Heart left ventricle (tissue), 16 donors: ENCODE measurements at regions not wholly inside any gene's neighbourhood (a gene's known extent, or its start where the extent isn't known, plus 50 kb on each side); places are given as distances from the start of the nearest gene placed in this dataset.
"Not testable (repeated sequence)": the region's sequence is repeated elsewhere in the genome, so short reads cannot be mapped to it uniquely, and the experiment has no call there.

Experiments used
- ATAC-seq, 4 donors: fragments of 200-7000 bp; cut with Tn5 transposase; one replicate each; pipeline ENCODE4 v1.9.1; 2020 to 2022; ENCODE audit warnings: moderate library complexity in 4 of 4, mild to moderate bottlenecking in 3 of 4, moderate number of reproducible peaks in 1 of 4
- DNase-seq, 5 donors: peaks; one replicate each; pipeline ENCODE4 v3.0.0-alpha.2; 2020
- H3K27ac ChIP-seq, 12 donors: fragments of 200-600 bp; sonication (generic) in 4 of 12; one replicate each; pipeline versions ENCODE4 v1.5.0 to v1.8.0; 2016 to 2022; ENCODE audit warnings: mild to moderate bottlenecking in 2 of 12
- H3K27me3 ChIP-seq, 9 donors: fragments of 200-600 bp; sonication (generic) in 2 of 9; one replicate each; pipeline versions ENCODE4 v1.5.1 to v1.8.0; 2016 to 2022; ENCODE audit warnings: mild to moderate bottlenecking in 3 of 9
- H3K36me3 ChIP-seq, 9 donors: fragments of 200-600 bp; sonication (generic) in 2 of 9; one replicate each; pipeline versions ENCODE4 v1.5.0 to v1.8.0; 2018 to 2022; ENCODE audit warnings: mild to moderate bottlenecking in 2 of 9
- H3K4me1 ChIP-seq, 12 donors: fragments of 200-600 bp; sonication (generic) in 4 of 12; one replicate each; pipeline versions ENCODE4 v1.5.0 to v1.8.0; 2016 to 2022; ENCODE audit warnings: mild to moderate bottlenecking in 3 of 12
- H3K4me3 ChIP-seq, 12 donors: fragments of 200-600 bp; sonication (generic) in 4 of 12; one replicate each; pipeline versions ENCODE4 v1.5.0 to v1.8.0; 2017 to 2022; ENCODE audit warnings: mild to moderate bottlenecking in 9 of 12, moderate library complexity in 4 of 12
- H3K9me3 ChIP-seq, 12 donors: fragments of 200-600 bp; sonication (generic) in 4 of 12; one replicate each; pipeline versions ENCODE4 v1.5.0 to v1.8.0; 2016 to 2022; ENCODE audit warnings: mild to moderate bottlenecking in 1 of 12
- CTCF ChIP-seq, 12 donors: fragments of 200-600 bp; sonication (generic) in 4 of 12; IDR thresholded peaks; one replicate each; pipeline versions ENCODE4 v1.5.0 to v1.8.0; 2018 to 2022; ENCODE audit warnings: antibody characterized with exemption in 12 of 12, mild to moderate bottlenecking in 5 of 12
- POLR2A ChIP-seq, 2 donors: fragments of 450-650 bp; IDR thresholded peaks; one replicate each; pipeline ENCODE4 v1.6.1; 2017; ENCODE audit warnings: antibody characterized with exemption in 2 of 2, mild to moderate bottlenecking in 2 of 2, moderate library complexity in 2 of 2
- whole genome bisulfite sequencing, 4 donors: extraction: QIAGEN DNeasy Blood & Tissue Kit in 2 of 4; methylation state at CpG; one replicate each; pipeline versions ENCODE4 v1.1.5 to v1.1.7; 2013 to 2018; 5-methylcytosine and 5-hydroxymethylcytosine counted together
- intact Hi-C, 10 donors: fragments of 100-400 bp; cut with DNase I; formaldehyde crosslinking; loops; one replicate each; pipeline versions ENCODE4 v1.11.1 to v1.14.2; 2022
- donor health status: ischemic (EF 13 %, LVEDD 7.1; RV severe dilation, severe dysfunction).
- donor health status: healthy with polysubstance abuse.
- donor health status: DM: no; HTN: yes; CAD: no.
- donor health status: DM: no; HTN: no; CAD: no.
- donor health status: ischemic (EF 25% LVEDD 6.9; RV normal size, moderate dysfunction).
- donor health status: ischemic (EF 25% LVEDD 5.7; RV mildly dilated, moderate dysfunction).
- donor health status: healthy.
- donor health status: DM: yes; HTN: yes; CAD: no.
- donor health status: ischemic (EF 35%, LVEDD 5.7; RV mildly dilated, moderate dysfunction).
- donor health status: nonischemic (EF 11% LVEDD 7.7; RV severe dilation, severe dysfunction).
- donor health status: DM: yes; HTN: yes; CAD: no.
- donor health status: PGD.
- donor health status: ischemic (EF 29% LVEDD 5.4; RV normal size, mild dysfunction).
- donor health status: nonischemic (EF 23%, LVEDD 6.1; RV moderate dilation, normal function).

- H3K4me3 ChIP-seq = no peak overlapping the region
- intact Hi-C loops = no loop called here
- 89 to 100% (median 91%) methylated on average over 2 of the region's 2 CpGs for WGBS, 4 donors
- H3K27ac ChIP-seq = no peak overlapping the region
- peaks cover 0 to 5% (median 0%) of the 10 kb centered on the region in 12 donors for H3K4me1 ChIP-seq
- no peaks in the 10 kb centered on the region for H3K27me3 ChIP-seq
- TF ChIP-seq CTCF (IDR thresholded peaks at IDR 0.05) (no peak), POLR2A (IDR thresholded peaks at IDR 0.05) (no peak)
- ATAC-seq = no peak
- DNase-seq = no peak
- H3K36me3 ChIP-seq = no peaks in the 10 kb centered on the region
- H3K9me3 ChIP-seq = no peaks in the 10 kb centered on the region
Measured at GRCh38 chr5:32951878-32952277, 240.8 kb downstream of the NPR3 start.

DNA sequence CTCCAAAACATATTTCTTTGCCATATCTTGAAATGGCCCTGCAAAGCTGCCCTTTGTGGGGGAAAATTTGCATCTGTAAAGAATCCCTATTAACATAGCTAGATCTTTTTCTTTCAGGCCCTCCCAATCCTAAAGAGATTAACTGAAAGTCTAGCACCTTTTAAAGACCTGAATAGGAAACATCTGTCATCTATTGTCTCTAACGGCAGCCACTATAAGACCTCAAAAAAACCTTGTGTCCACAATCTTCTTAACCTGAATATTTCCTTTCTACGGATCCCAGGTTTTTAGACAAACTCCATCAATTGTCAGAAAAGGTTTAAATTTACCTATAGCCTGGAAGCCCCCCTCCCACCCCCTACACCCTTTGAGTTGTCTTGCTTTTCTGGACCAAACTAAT, 241.3 kb downstream of the NPR3 start:
- intact Hi-C loops, H3K4me3 ChIP-seq, H3K9me3 ChIP-seq, ATAC-seq, DNase-seq, H3K27ac ChIP-seq, H3K27me3 ChIP-seq, H3K36me3 ChIP-seq, H3K4me1 ChIP-seq: not testable (repeated sequence)
- WGBS, 4 donors = 59 to 77% (median 68%) methylated on average over 2 of the region's 2 CpGs

GRCh38 chr5:32953694-32954093, 242.6 kb downstream of the NPR3 start:
- intact Hi-C loops = no loop called here
- TF ChIP-seq POLR2A (IDR thresholded peaks at IDR 0.05) (no peak), CTCF (IDR thresholded peaks at IDR 0.05) (no peak)
- WGBS, 4 donors = 65 to 76% (median 69%) methylated on average over 1 of the region's 1 CpG
- ATAC-seq (no peak), DNase-seq (no peak)
- Histone ChIP-seq H3K27ac (no peak overlapping the region), H3K36me3 (no peaks in the 10 kb centered on the region), H3K27me3 (no peaks in the 10 kb centered on the region), H3K9me3 (no peaks in the 10 kb centered on the region), H3K4me3 (no peak overlapping the region), H3K4me1 (peaks cover 0 to 5% (median 0%) of the 10 kb centered on the region in 12 donors)

DNA sequence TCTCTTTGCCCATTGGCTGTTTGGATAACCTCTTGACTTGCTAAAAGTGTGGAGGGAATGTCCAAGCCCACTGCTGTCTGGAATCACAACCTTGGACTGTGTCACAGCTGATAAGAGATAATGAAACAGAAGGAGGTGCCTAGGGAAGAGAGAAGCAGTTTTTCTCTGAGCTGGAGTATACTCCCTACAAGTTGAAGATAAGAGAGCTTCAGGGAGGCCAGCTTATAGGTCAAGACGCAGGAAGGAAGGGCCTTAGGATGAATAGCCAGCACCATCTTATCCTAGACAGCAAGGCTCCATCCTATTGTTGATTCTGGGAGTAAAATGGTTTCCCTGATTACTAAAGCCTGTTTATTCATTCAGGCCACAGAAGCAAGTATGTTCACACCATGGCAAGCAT, 244.7 kb downstream of the NPR3 start:
- TF ChIP-seq CTCF (IDR thresholded peaks at IDR 0.05) = no peak
- TF ChIP-seq POLR2A (IDR thresholded peaks at IDR 0.05) = no peak
- no peak for DNase-seq
- H3K27ac ChIP-seq = no peak overlapping the region
- no peaks in the 10 kb centered on the region for H3K9me3 ChIP-seq
- no peaks in the 10 kb centered on the region for H3K36me3 ChIP-seq
- H3K4me1 ChIP-seq = peaks cover 0 to under 1% (median 0%) of the 10 kb centered on the region in 12 donors
- intact Hi-C loops = no loop called here
- no peak overlapping the region for H3K4me3 ChIP-seq
- H3K27me3 ChIP-seq = no peaks in the 10 kb centered on the region
- WGBS, 4 donors = 22 to 33% (median 27%) methylated on average over 1 of the region's 1 CpG
- peak in 2 of 4 donors; percentile 28 to 48 for ATAC-seq

GRCh38 chr5:32960340-32961058, 249.4 kb downstream of the NPR3 start:
- H3K27ac ChIP-seq = no peak overlapping the region
- WGBS, 4 donors = 58 to 81% (median 69%) methylated on average over 2 of the region's 2 CpGs
- no peaks in the 10 kb centered on the region for H3K27me3 ChIP-seq
- no peak overlapping the region for H3K4me3 ChIP-seq
- H3K36me3 ChIP-seq = no peaks in the 10 kb centered on the region
- no peak for DNase-seq
- no peaks in the 10 kb centered on the region for H3K9me3 ChIP-seq
- no peak for TF ChIP-seq CTCF (IDR thresholded peaks at IDR 0.05)
- no peak for TF ChIP-seq POLR2A (IDR thresholded peaks at IDR 0.05)
- H3K4me1 ChIP-seq = no peaks in the 10 kb centered on the region
- intact Hi-C loops = no loop called here
- no peak for ATAC-seq
